H1 (cell line): ENCODE measurements at regions not wholly inside any gene's neighbourhood (a gene's known extent, or its start where the extent isn't known, plus 50 kb on each side); places are given as distances from the start of the nearest gene placed in this dataset.

Experiments used
- CTCF ChIA-PET: fragments of 300-600 bp; sonication (Branson Sonifier 250); formaldehyde crosslinking; loops from one replicate; lab custom pipeline; 2021; ENCODE audit not compliant: partially characterized antibody; lab: Charles Lee
- POLR2A ChIA-PET: fragments of 300-600 bp; sonication (Branson Sonifier 250); formaldehyde crosslinking; loops from one replicate; lab custom pipeline; 2021; ENCODE audit warnings: inconsistent platforms; ENCODE audit not compliant: partially characterized antibody; lab: Charles Lee
- DNase-seq, 2 experiments: peaks; one replicate each; pipeline versions ENCODE4 v3.0.0 to v3.0.0-alpha.2; 2010 to 2022; ENCODE audit warnings: low spot score in 2 of 2, low read depth in 1 of 2, mixed read lengths in 1 of 2
- FAIRE-seq: peaks from 2 replicates; lab custom pipeline; 2011; peaks lifted over from hg19 to GRCh38; lab: Jason Lieb, UNC
- H2AFZ ChIP-seq: 2 replicates; pipeline ENCODE4 v1.8.1; 2012; ENCODE audit warnings: low read length, inconsistent platforms
- H2AK5ac ChIP-seq: 2 replicates; pipeline ENCODE4 v1.6.1; 2013; ENCODE audit warnings: low read depth, low read length
- H2BK120ac ChIP-seq: replicated peaks from 2 replicates; pipeline ENCODE3; 2013; ENCODE audit warnings: low read depth, low read length, inconsistent platforms
- H2BK12ac ChIP-seq: 2 replicates; pipeline ENCODE4 v1.6.1; 2013; ENCODE audit warnings: low read depth, low read length
- H2BK15ac ChIP-seq: 2 replicates; pipeline ENCODE4 v1.6.1; 2013; ENCODE audit warnings: low read length
- H2BK20ac ChIP-seq: 2 replicates; pipeline ENCODE4 v1.6.1; 2013; ENCODE audit warnings: low read length
- H2BK5ac ChIP-seq: 2 replicates; pipeline ENCODE4 v1.6.1; 2013; ENCODE audit warnings: low read depth, low read length
- H3K14ac ChIP-seq: 2 replicates; pipeline ENCODE4 v1.6.1; 2013; ENCODE audit warnings: inconsistent platforms; ENCODE audit not compliant: insufficient read length
- H3K18ac ChIP-seq: 2 replicates; pipeline ENCODE4 v1.6.1; 2013; ENCODE audit warnings: low read length; ENCODE audit errors: extremely low read depth
- H3K23ac ChIP-seq: 2 replicates; pipeline ENCODE4 v1.6.1; 2013; ENCODE audit warnings: inconsistent platforms; ENCODE audit not compliant: insufficient read length
- H3K23me2 ChIP-seq: 2 replicates; pipeline ENCODE4 v1.6.1; 2013; ENCODE audit warnings: low read depth, low read length
- H3K27ac ChIP-seq: 2 replicates; pipeline ENCODE4 v1.6.1; 2011; ENCODE audit warnings: low read depth, low read length, inconsistent platforms
- H3K27me3 ChIP-seq, 4 experiments: replicated peaks in 1 of 4; 1 replicate in 1 of 4; 2 replicates in 3 of 4; pipeline versions ENCODE4 v1.6.1 to v1.8.1; 2011 to 2013; ENCODE audit warnings: low read length in 3 of 4, mild to moderate bottlenecking in 3 of 4, inconsistent platforms in 2 of 4, mixed read lengths in 2 of 4, moderate library complexity in 1 of 4; ENCODE audit not compliant: control insufficient read depth in 3 of 4, insufficient read depth in 3 of 4; ENCODE audit errors: extremely low read depth in 1 of 4
- H3K36me3 ChIP-seq, 4 experiments: 2 replicates each; pipeline versions ENCODE4 v1.6.1 to v1.8.1; 2011 to 2013; ENCODE audit warnings: mild to moderate bottlenecking in 4 of 4, low read length in 3 of 4, moderate library complexity in 2 of 4, control low read depth in 1 of 4, inconsistent platforms in 1 of 4; ENCODE audit not compliant: insufficient read depth in 4 of 4, control insufficient read depth in 2 of 4
- H3K4ac ChIP-seq: replicated peaks from 2 replicates; pipeline ENCODE3; 2013; ENCODE audit warnings: low read length, low read depth, mixed read lengths, inconsistent platforms; ENCODE audit not compliant: insufficient read length
- H3K4me1 ChIP-seq, 4 experiments: replicated peaks in 1 of 4; 1 replicate in 1 of 4; 2 replicates in 3 of 4; pipeline versions ENCODE4 v1.6.1 to v1.8.1; 2011 to 2013; ENCODE audit warnings: low read length in 3 of 4, inconsistent platforms in 2 of 4, mixed read lengths in 1 of 4; ENCODE audit not compliant: insufficient read depth in 4 of 4, control insufficient read depth in 3 of 4
- H3K4me2 ChIP-seq, 2 experiments: 2 replicates each; pipeline versions ENCODE4 v1.6.1 to v1.8.1; 2011 to 2013; ENCODE audit warnings: low read depth in 2 of 2, low read length in 2 of 2, control low read depth in 1 of 2, inconsistent platforms in 1 of 2, mild to moderate bottlenecking in 1 of 2; ENCODE audit not compliant: insufficient read depth in 1 of 2
- H3K4me3 ChIP-seq, 4 experiments: fragments of 200-600, 300-600 bp in 1 of 4; sonication (generic), shearing (Covaris generic), sonication (Bioruptor Twin) in 1 of 4; 2 replicates each; pipeline versions ENCODE4 v1.5.1 to v1.8.1; 2011 to 2016; ENCODE audit warnings: low read length in 4 of 4, low read depth in 3 of 4, control low read depth in 2 of 4, inconsistent platforms in 2 of 4, mild to moderate bottlenecking in 2 of 4, mixed read lengths in 1 of 4, moderate library complexity in 1 of 4; ENCODE audit not compliant: insufficient read depth in 2 of 4; ENCODE audit errors: extremely low read depth in 1 of 4
- H3K56ac ChIP-seq: replicated peaks from 2 replicates; pipeline ENCODE3; 2013; ENCODE audit warnings: low read depth, mild to moderate bottlenecking, mixed read lengths, low read length, inconsistent platforms; ENCODE audit not compliant: insufficient read length
- H3K79me1 ChIP-seq: 2 replicates; pipeline ENCODE4 v1.6.1; 2013; ENCODE audit warnings: low read depth, low read length, control low read depth
- H3K79me2 ChIP-seq, 2 experiments: 2 replicates each; pipeline versions ENCODE4 v1.6.1 to v1.8.1; 2012 to 2013; ENCODE audit warnings: low read length in 2 of 2, mild to moderate bottlenecking in 2 of 2, inconsistent platforms in 1 of 2; ENCODE audit not compliant: insufficient read depth in 2 of 2, control insufficient read depth in 1 of 2
- H3K9ac ChIP-seq, 4 experiments: replicated peaks in 1 of 4; 1 replicate in 1 of 4; 2 replicates in 3 of 4; pipeline versions ENCODE4 v1.6.1 to v1.8.1; 2011 to 2013; ENCODE audit warnings: low read depth in 3 of 4, low read length in 3 of 4, control low read depth in 2 of 4, mild to moderate bottlenecking in 2 of 4, moderate library complexity in 2 of 4, inconsistent platforms in 1 of 4; ENCODE audit errors: extremely low read depth in 1 of 4
- H3K9me3 ChIP-seq, 2 experiments: 2 replicates each; pipeline versions ENCODE4 v1.6.1 to v1.8.1; 2012 to 2013; ENCODE audit warnings: mild to moderate bottlenecking in 2 of 2, moderate library complexity in 2 of 2, control low read depth in 1 of 2, inconsistent platforms in 1 of 2, low read depth in 1 of 2, low read length in 1 of 2, mixed read lengths in 1 of 2; ENCODE audit not compliant: insufficient read depth in 2 of 2
- H4K20me1 ChIP-seq, 2 experiments: replicated peaks in 1 of 2; 2 replicates each; pipeline versions ENCODE3 to v1.8.1; 2011 to 2013; ENCODE audit warnings: inconsistent platforms in 2 of 2, low read length in 2 of 2, mild to moderate bottlenecking in 1 of 2; ENCODE audit not compliant: insufficient read depth in 2 of 2, control insufficient read depth in 1 of 2
- H4K5ac ChIP-seq: 2 replicates; pipeline ENCODE4 v1.6.1; 2013; ENCODE audit warnings: low read length, low read depth, mixed read lengths, inconsistent platforms; ENCODE audit not compliant: insufficient read length
- H4K8ac ChIP-seq: 2 replicates; pipeline ENCODE4 v1.8.0; 2013; ENCODE audit warnings: mild to moderate bottlenecking, moderate library complexity, low read length, inconsistent platforms; ENCODE audit not compliant: insufficient read depth; ENCODE audit errors: extremely low read depth
- H4K91ac ChIP-seq: replicated peaks from 2 replicates; pipeline ENCODE3; 2013; ENCODE audit warnings: low read length, mixed read lengths, inconsistent platforms; ENCODE audit not compliant: insufficient read length
- CTBP2 ChIP-seq: IDR thresholded peaks from 2 replicates; pipeline ENCODE4 v1.7.0; 2011; ENCODE audit warnings: borderline replicate concordance, mild to moderate bottlenecking, moderate library complexity, mixed read lengths, low read length; ENCODE audit not compliant: insufficient read depth, insufficient read length
- GABPA ChIP-seq: IDR thresholded peaks from 2 replicates; pipeline ENCODE4 v1.6.1; 2011; ENCODE audit warnings: mild to moderate bottlenecking, low read length, moderate library complexity, borderline replicate concordance; ENCODE audit not compliant: insufficient read depth
- NANOG ChIP-seq: IDR thresholded peaks from 2 replicates; pipeline ENCODE4 v1.6.1; 2011; ENCODE audit warnings: low read length, low read depth, mild to moderate bottlenecking, inconsistent platforms; ENCODE audit not compliant: insufficient read depth, poor library complexity, severe bottlenecking
- PHF8 ChIP-seq: fragments of 200-600 bp; sonication (generic); conservative IDR thresholded peaks from 2 replicates; pipeline ENCODE4 v1.7.1; 2012; ENCODE audit warnings: low read depth, mild to moderate bottlenecking, inconsistent platforms, low read length, moderate library complexity
- RFX5 ChIP-seq: IDR thresholded peaks from 2 replicates; pipeline ENCODE4 v1.6.1; 2011; ENCODE audit warnings: low read depth, low read length, improper control_type of control experiment, borderline replicate concordance
- SUZ12 ChIP-seq: fragments of 200-600 bp; sonication (generic); IDR thresholded peaks from 2 replicates; pipeline ENCODE4 v1.6.1; 2012; ENCODE audit warnings: mild to moderate bottlenecking, inconsistent platforms, low read length, moderate library complexity, mixed read lengths
- WGBS, 2 experiments: shearing (Covaris generic) in 1 of 2; methylation state at CpG; one replicate each; pipeline versions ENCODE4 v1.1.6 to v1.1.7; 2013 to 2015; ENCODE audit warnings: low lambda C conversion rate in 2 of 2, mixed read lengths in 2 of 2, inconsistent platforms in 1 of 2, low coverage in 1 of 2, missing lambda C conversion rate in 1 of 2; ENCODE audit not compliant: insufficient replicate concordance in 2 of 2, insufficient coverage in 1 of 2, insufficient read length in 1 of 2; ENCODE audit errors: extremely low coverage in 1 of 2, missing lambda C conversion rate in 1 of 2; 5-methylcytosine and 5-hydroxymethylcytosine counted together
- TF ChIP-seq, protein P1 (sequence below), 3 experiments: IDR thresholded peaks; 1 replicate in 2 of 3; 2 replicates in 1 of 3; pipeline versions ENCODE4 v1.5.1 to v1.6.1; 2011; ENCODE audit warnings: low read length in 3 of 3, mild to moderate bottlenecking in 3 of 3, inconsistent platforms in 2 of 3, low read depth in 1 of 3, moderate library complexity in 1 of 3; ENCODE audit not compliant: insufficient read depth in 1 of 3; ENCODE audit errors: control extremely low read depth in 1 of 3

DNA sequence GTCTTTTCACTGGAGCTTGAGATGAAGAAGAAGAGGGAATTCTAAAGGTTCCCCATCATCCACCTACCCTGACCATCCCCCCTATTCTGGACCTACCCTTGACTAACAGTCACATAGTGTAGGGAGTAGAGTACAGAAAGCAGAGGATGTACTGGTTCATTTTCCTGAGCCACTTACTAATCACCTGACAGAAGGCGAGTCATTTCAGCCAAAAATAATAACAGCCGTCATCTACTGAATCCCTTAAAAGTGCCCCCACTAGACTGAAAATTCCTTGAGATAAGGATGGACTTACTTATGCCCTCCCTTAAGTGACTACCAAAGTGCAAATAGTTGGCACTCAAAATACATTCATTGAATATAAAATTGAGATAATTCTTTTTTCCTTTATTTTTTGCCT lies 112.2 kb downstream of the FOXD1 start:
- Histone ChIP-seq H3K27ac (no peak overlapping the region; the same call in 1 of the 2 replicates), H3K4me1 (peaks cover 0 to 2% (median 0%) of the 10 kb centered on the region in 4 experiments; a peak in 1 of 7 replicates), H3K9me3 (no peaks in the 10 kb centered on the region), H3K23ac (no peak overlapping the region), H4K5ac (no peak overlapping the region), H2BK120ac (no peak overlapping the region), H2BK15ac (no peak overlapping the region), H2BK5ac (no peak overlapping the region), H3K36me3 (no peaks in the 10 kb centered on the region; a peak in 1 of 8 replicates), H3K9ac (no peak overlapping the region), H3K18ac (no peak overlapping the region), H4K20me1 (no peaks in the 10 kb centered on the region), H3K4ac (no peak overlapping the region), H3K14ac (no peak overlapping the region), H3K79me1 (no peaks in the 10 kb centered on the region), H3K56ac (no peak overlapping the region), H2AK5ac (no peak overlapping the region), H2AFZ (no peak overlapping the region), H4K8ac (no peak overlapping the region), H2BK20ac (no peak overlapping the region), H4K91ac (no peak overlapping the region), H3K4me2 (no peak overlapping the region), H3K23me2 (no peaks in the 10 kb centered on the region), H3K79me2 (no peaks in the 10 kb centered on the region), H3K4me3 (no peak overlapping the region), H2BK12ac (no peak overlapping the region), H3K27me3 (no peaks in the 10 kb centered on the region)
- no peak for DNase-seq
- 98% methylated on average over 2 of the region's 2 CpGs; no CpG with 5 or more reads in 1 of the 2 experiments for WGBS, 2 experiments
- CTCF ChIA-PET, result interaction anchor here (0.7 to 1.1 kb wide), 2 partner anchors 10 to 86 kb away, joined by 3 read pairs; no protein-coding TSS in a partner anchor
- POLR2A ChIA-PET, result no interaction called here
- TF ChIP-seq GABPA (no peak), PHF8 (no peak), SUZ12 (no peak), CTBP2 (no peak), RFX5 (no peak), NANOG (no peak)
- TF ChIP-seq, protein P1, sequence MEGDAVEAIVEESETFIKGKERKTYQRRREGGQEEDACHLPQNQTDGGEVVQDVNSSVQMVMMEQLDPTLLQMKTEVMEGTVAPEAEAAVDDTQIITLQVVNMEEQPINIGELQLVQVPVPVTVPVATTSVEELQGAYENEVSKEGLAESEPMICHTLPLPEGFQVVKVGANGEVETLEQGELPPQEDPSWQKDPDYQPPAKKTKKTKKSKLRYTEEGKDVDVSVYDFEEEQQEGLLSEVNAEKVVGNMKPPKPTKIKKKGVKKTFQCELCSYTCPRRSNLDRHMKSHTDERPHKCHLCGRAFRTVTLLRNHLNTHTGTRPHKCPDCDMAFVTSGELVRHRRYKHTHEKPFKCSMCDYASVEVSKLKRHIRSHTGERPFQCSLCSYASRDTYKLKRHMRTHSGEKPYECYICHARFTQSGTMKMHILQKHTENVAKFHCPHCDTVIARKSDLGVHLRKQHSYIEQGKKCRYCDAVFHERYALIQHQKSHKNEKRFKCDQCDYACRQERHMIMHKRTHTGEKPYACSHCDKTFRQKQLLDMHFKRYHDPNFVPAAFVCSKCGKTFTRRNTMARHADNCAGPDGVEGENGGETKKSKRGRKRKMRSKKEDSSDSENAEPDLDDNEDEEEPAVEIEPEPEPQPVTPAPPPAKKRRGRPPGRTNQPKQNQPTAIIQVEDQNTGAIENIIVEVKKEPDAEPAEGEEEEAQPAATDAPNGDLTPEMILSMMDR (IDR thresholded peaks at IDR 0.05; ENCODE audit: control extremely low read depth in 1 of 3, insufficient read depth in 1 of 3, low read depth in 1 of 3, low read length in 3 of 3), result no peak
- no peak for FAIRE-seq
